ENCODE measurements at regions not wholly inside any gene's neighbourhood (a gene's known extent, or its start where the extent isn't known, plus 50 kb on each side); places are given as distances from the start of the nearest gene placed in this dataset.
"Not testable (repeated sequence)": the region's sequence is repeated elsewhere in the genome, so short reads cannot be mapped to it uniquely, and the experiment has no call there.

DNA sequence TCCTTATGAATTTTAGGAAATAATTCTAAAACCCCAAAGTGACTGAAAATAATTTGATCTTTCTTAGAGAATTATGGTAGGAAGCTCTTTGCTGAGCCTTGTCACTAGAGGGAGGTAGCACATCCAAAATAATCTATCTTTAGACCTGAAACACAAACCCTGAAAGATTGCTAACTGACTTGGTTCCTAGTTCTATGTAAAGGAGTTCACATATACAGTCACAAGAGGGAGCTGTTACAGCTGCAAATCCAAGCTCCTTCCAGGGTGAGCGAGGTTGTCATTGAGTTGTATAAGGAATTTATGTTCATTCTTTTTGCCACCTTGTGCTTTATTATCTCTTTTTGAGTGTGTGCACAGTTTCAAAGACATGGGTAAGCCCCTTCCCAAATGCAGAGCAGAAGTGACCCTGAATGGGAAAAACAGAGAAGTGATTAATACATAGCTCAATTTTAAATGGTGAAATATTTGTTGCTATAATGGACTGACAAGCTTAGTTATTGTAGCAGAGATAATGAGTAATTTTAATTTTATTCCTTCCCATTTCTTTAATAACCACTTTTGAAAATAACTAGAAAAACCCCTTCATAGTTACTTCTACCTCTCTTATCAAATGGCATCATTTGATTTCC, 387.9 kb downstream of the DAD1 start:
- ChIA-PET POLR2A (no interaction called here), CTCF (interaction anchor here (0.7 to 1.8 kb wide), 18 partner anchors 12 to 1459 kb away, joined by 3 to 10 read pairs (median 3); no protein-coding TSS in a partner anchor)
- Histone ChIP-seq H3K27me3 (replicated peaks in 1 of 4; ENCODE audit: control extremely low read depth in 1 of 4, control insufficient read depth in 3 of 4, insufficient read depth in 4 of 4, low read length in 3 of 4) (peaks cover 0 to 2% (median 0%) of the 10 kb centered on the region in 4 experiments), H3K9me3 (ENCODE audit: control extremely low read depth in 1 of 3, control insufficient read depth in 2 of 3, insufficient read depth in 1 of 3, low read length in 2 of 3) (peaks cover 0 to 7% (median 0%) of the 10 kb centered on the region in 3 donors), H3K4me1 (ENCODE audit: control insufficient read depth in 2 of 2, insufficient read depth in 2 of 2, low read length in 2 of 2) (no peaks in the 10 kb centered on the region), H3K4me2 (replicated peaks; ENCODE audit: low read depth, low read length, poor library complexity, severe bottlenecking) (no peak overlapping the region), H3K4me3 (ENCODE audit: control extremely low read depth in 1 of 5, extremely low read depth in 1 of 5, insufficient read depth in 1 of 5, low read depth in 2 of 5, low read length in 4 of 5) (no peak overlapping the region), H2AFZ (ENCODE audit: insufficient read depth, low read depth, low read length, poor library complexity, severe bottlenecking) (no peak overlapping the region), H3K36me3 (replicated peaks in 1 of 2; ENCODE audit: control extremely low read depth in 1 of 2, control insufficient read depth in 1 of 2, extremely low read depth in 1 of 2, insufficient read depth in 2 of 2, low read length in 1 of 2) (no peaks in the 10 kb centered on the region), H4K20me1 (ENCODE audit: control insufficient read depth, insufficient read depth, low read length, poor library complexity, severe bottlenecking) (no peaks in the 10 kb centered on the region), H3K27ac (ENCODE audit: low read length in 2 of 2) (no peak overlapping the region), H3K79me2 (ENCODE audit: control insufficient read depth, insufficient read depth, low read length) (no peaks in the 10 kb centered on the region), H3K9ac (ENCODE audit: low read length) (no peak overlapping the region)
- DNase-seq (peak; percentile 49), ATAC-seq (ENCODE audit: low read depth) (peak; percentile 57)
- intact Hi-C loops (cut with micrococcal nuclease): no loop called here
- Mint-ChIP-seq H3K9me3 (ENCODE audit: insufficient read depth) (peaks cover 5% of the 10 kb centered on the region), H3K27me3 (peaks cover 20% of the 10 kb centered on the region), H3K4me1 (no peaks in the 10 kb centered on the region), H3K4me3 (no peak overlapping the region), H3K27ac (no peak overlapping the region)
- no CpG with 5 or more reads among the region's 1 CpG for WGBS (ENCODE audit: insufficient coverage)
- TF ChIP-seq EZH2 (IDR thresholded peaks at IDR 0.05; ENCODE audit: borderline replicate concordance, insufficient read depth, low read depth, low read length, poor library complexity, severe bottlenecking): no peak
- TF ChIP-seq, protein P1, sequence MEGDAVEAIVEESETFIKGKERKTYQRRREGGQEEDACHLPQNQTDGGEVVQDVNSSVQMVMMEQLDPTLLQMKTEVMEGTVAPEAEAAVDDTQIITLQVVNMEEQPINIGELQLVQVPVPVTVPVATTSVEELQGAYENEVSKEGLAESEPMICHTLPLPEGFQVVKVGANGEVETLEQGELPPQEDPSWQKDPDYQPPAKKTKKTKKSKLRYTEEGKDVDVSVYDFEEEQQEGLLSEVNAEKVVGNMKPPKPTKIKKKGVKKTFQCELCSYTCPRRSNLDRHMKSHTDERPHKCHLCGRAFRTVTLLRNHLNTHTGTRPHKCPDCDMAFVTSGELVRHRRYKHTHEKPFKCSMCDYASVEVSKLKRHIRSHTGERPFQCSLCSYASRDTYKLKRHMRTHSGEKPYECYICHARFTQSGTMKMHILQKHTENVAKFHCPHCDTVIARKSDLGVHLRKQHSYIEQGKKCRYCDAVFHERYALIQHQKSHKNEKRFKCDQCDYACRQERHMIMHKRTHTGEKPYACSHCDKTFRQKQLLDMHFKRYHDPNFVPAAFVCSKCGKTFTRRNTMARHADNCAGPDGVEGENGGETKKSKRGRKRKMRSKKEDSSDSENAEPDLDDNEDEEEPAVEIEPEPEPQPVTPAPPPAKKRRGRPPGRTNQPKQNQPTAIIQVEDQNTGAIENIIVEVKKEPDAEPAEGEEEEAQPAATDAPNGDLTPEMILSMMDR (IDR thresholded peaks at IDR 0.05): peak; percentile 75

DNA sequence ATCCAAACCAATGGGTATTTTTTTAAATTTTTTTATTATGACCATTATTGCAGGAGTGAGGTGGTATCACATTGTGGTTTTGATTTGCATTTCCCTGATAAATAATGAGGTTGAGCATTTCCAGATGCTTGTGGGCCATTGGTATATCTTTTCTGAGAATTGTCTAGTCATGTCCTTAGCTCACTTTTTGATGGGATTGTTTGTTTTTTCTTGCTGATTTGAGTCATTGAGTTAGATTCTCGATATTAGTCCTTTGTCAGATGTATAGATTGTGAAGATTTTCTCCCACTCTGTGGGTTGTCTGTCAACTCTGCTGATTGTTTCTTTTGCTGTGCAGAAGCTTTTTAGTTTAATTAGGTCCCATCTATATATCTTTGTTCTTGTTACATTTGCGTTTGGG, 388.9 kb downstream of the DAD1 start:
- H4K20me1 ChIP-seq (ENCODE audit: control insufficient read depth, insufficient read depth, low read length, poor library complexity, severe bottlenecking); POLR2A ChIA-PET; H3K4me1 Mint-ChIP-seq; H3K9ac ChIP-seq (ENCODE audit: low read length); intact Hi-C loops (cut with micrococcal nuclease); H3K27ac ChIP-seq (ENCODE audit: low read length in 2 of 2); H3K9me3 Mint-ChIP-seq (ENCODE audit: insufficient read depth); H3K27me3 ChIP-seq (replicated peaks in 1 of 4; ENCODE audit: control extremely low read depth in 1 of 4, control insufficient read depth in 3 of 4, insufficient read depth in 4 of 4, low read length in 3 of 4); H3K4me2 ChIP-seq (replicated peaks; ENCODE audit: low read depth, low read length, poor library complexity, severe bottlenecking); H3K79me2 ChIP-seq (ENCODE audit: control insufficient read depth, insufficient read depth, low read length); H3K4me3 Mint-ChIP-seq; H2AFZ ChIP-seq (ENCODE audit: insufficient read depth, low read depth, low read length, poor library complexity, severe bottlenecking); H3K27ac Mint-ChIP-seq; H3K9me3 ChIP-seq (ENCODE audit: control extremely low read depth in 1 of 3, control insufficient read depth in 2 of 3, insufficient read depth in 1 of 3, low read length in 2 of 3); H3K4me1 ChIP-seq (ENCODE audit: control insufficient read depth in 2 of 2, insufficient read depth in 2 of 2, low read length in 2 of 2); H3K36me3 ChIP-seq (replicated peaks in 1 of 2; ENCODE audit: control extremely low read depth in 1 of 2, control insufficient read depth in 1 of 2, extremely low read depth in 1 of 2, insufficient read depth in 2 of 2, low read length in 1 of 2); H3K4me3 ChIP-seq (ENCODE audit: control extremely low read depth in 1 of 5, extremely low read depth in 1 of 5, insufficient read depth in 1 of 5, low read depth in 2 of 5, low read length in 4 of 5); ATAC-seq (ENCODE audit: low read depth); DNase-seq: not testable (repeated sequence)
- peaks cover 20% of the 10 kb centered on the region for H3K27me3 Mint-ChIP-seq
- WGBS (ENCODE audit: insufficient coverage): no CpG with 5 or more reads among the region's 2 CpGs
- CTCF ChIA-PET: interaction anchor here (0.6 kb wide), 1 partner anchor 175 kb away, joined by 4 read pairs; no protein-coding TSS in a partner anchor
